Osteocyte (in vitro differentiated cells): ENCODE measurements at regions not wholly inside any gene's neighbourhood (a gene's known extent, or its start where the extent isn't known, plus 50 kb on each side); places are given as distances from the start of the nearest gene placed in this dataset.

Experiments used
- DNase-seq: peaks from one replicate; pipeline ENCODE4 v3.0.0; 2021; ENCODE audit warnings: mixed read lengths; ENCODE audit not compliant: unreplicated experiment; ENCODE audit errors: extremely low spot score
- H3K27ac Mint-ChIP-seq: one replicate; pipeline ENCODE4 v1.8.0; 2021; ENCODE audit warnings: mild to moderate bottlenecking, mixed read lengths; ENCODE audit not compliant: unreplicated experiment
- H3K27me3 Mint-ChIP-seq: one replicate; pipeline ENCODE4 v1.8.0; 2021; ENCODE audit warnings: mixed read lengths; ENCODE audit not compliant: unreplicated experiment
- H3K36me3 Mint-ChIP-seq: one replicate; pipeline ENCODE4 v1.8.0; 2021; ENCODE audit warnings: mixed read lengths; ENCODE audit not compliant: unreplicated experiment
- H3K4me1 Mint-ChIP-seq: one replicate; pipeline ENCODE4 v1.8.0; 2021; ENCODE audit warnings: mixed read lengths; ENCODE audit not compliant: unreplicated experiment
- H3K4me3 Mint-ChIP-seq: one replicate; pipeline ENCODE4 v1.8.0; 2021; ENCODE audit warnings: mild to moderate bottlenecking, moderate library complexity, mixed read lengths; ENCODE audit not compliant: unreplicated experiment
- H3K9me3 Mint-ChIP-seq: one replicate; pipeline ENCODE4 v1.8.0; 2021; ENCODE audit warnings: mixed read lengths; ENCODE audit not compliant: unreplicated experiment
- CTCF ChIP-seq: fragments of 200-600 bp; sonication (generic); IDR thresholded peaks from 2 replicates; pipeline ENCODE4 v1.5.0; 2021; ENCODE audit warnings: antibody characterized with exemption, mild to moderate bottlenecking, moderate library complexity

- Mint-ChIP-seq H3K9me3 (no peaks in the 10 kb centered on the region), H3K4me3 (no peak overlapping the region), H3K27ac (no peak overlapping the region), H3K4me1 (no peaks in the 10 kb centered on the region), H3K27me3 (peaks cover 37% of the 10 kb centered on the region), H3K36me3 (no peaks in the 10 kb centered on the region)
- no peak for DNase-seq
- TF ChIP-seq CTCF: no peak
These were observed 142.0 kb downstream of the MCHR2 start for GRCh38 chr6:99852031-99852430.

- Mint-ChIP-seq H3K9me3 (no peaks in the 10 kb centered on the region), H3K4me3 (no peak overlapping the region), H3K27ac (no peak overlapping the region), H3K4me1 (peaks cover 5% of the 10 kb centered on the region), H3K36me3 (no peaks in the 10 kb centered on the region), H3K27me3 (peaks cover 66% of the 10 kb centered on the region)
- DNase-seq: no peak
- no peak for TF ChIP-seq CTCF
These were observed 127.0 kb downstream of the MCHR2 start for GRCh38 chr6:99867026-99867425.

- Mint-ChIP-seq H3K27me3 (peaks cover 66% of the 10 kb centered on the region), H3K36me3 (no peaks in the 10 kb centered on the region), H3K27ac (no peak overlapping the region), H3K4me3 (peak overlapping the region; percentile 64), H3K9me3 (no peaks in the 10 kb centered on the region), H3K4me1 (peaks cover 5% of the 10 kb centered on the region)
- peak; percentile 89 for DNase-seq
- TF ChIP-seq CTCF: peak; percentile 98
These were observed 125.8 kb downstream of the MCHR2 start for GRCh38 chr6:99868074-99868702.
